Peyer's patch (tissue), 4 donors: ENCODE measurements at regions not wholly inside any gene's neighbourhood (a gene's known extent, or its start where the extent isn't known, plus 50 kb on each side); places are given as distances from the start of the nearest gene placed in this dataset.
A peak's percentile ranks its signal among the peaks of the same experiment; 100 is the strongest.

Experiments used
- DNase-seq, 3 donors: peaks; one replicate each; pipeline ENCODE4 v3.0.0-alpha.2; 2017 to 2019
- H3K27ac ChIP-seq, 4 donors: fragments of 200-600 bp; sonication (generic); one replicate each; pipeline ENCODE4 v1.5.1; 2016 to 2019
- H3K27me3 ChIP-seq, 2 donors: fragments of 200-600 bp; sonication (generic); one replicate each; pipeline ENCODE4 v1.5.1; 2019
- H3K36me3 ChIP-seq, 3 donors: fragments of 200-600 bp; sonication (generic); one replicate each; pipeline ENCODE4 v1.5.1; 2016 to 2019
- H3K4me1 ChIP-seq, 4 donors: fragments of 200-600 bp; sonication (generic); one replicate each; pipeline ENCODE4 v1.5.1; 2016 to 2019
- H3K4me3 ChIP-seq, 4 donors: fragments of 200-600 bp; sonication (generic); 1 replicate in 3 of 4; 2 replicates in 1 of 4; pipeline ENCODE4 v1.5.1; 2016 to 2019; ENCODE audit warnings: mild to moderate bottlenecking in 1 of 4
- H3K9me3 ChIP-seq, 4 donors: fragments of 200-600 bp; sonication (generic); one replicate each; pipeline ENCODE4 v1.5.1; 2016 to 2019; ENCODE audit warnings: mild to moderate bottlenecking in 1 of 4
- POLR2A ChIP-seq, 2 donors: fragments of 450-650 bp; IDR thresholded peaks; one replicate each; pipeline ENCODE4 v1.5.1; 2017; ENCODE audit warnings: antibody characterized with exemption in 2 of 2, mild to moderate bottlenecking in 2 of 2, moderate library complexity in 2 of 2
- TF ChIP-seq, protein P1 (sequence below), 6 experiments: fragments of 450-650 bp in 4 of 6; fragments of 200-600 bp in 2 of 6; sonication (generic) in 1 of 6; IDR thresholded peaks; one replicate each; pipeline ENCODE4 v1.5.1; 2017 to 2019; ENCODE audit warnings: antibody characterized with exemption in 6 of 6, mild to moderate bottlenecking in 3 of 6, moderate library complexity in 1 of 6

DNA sequence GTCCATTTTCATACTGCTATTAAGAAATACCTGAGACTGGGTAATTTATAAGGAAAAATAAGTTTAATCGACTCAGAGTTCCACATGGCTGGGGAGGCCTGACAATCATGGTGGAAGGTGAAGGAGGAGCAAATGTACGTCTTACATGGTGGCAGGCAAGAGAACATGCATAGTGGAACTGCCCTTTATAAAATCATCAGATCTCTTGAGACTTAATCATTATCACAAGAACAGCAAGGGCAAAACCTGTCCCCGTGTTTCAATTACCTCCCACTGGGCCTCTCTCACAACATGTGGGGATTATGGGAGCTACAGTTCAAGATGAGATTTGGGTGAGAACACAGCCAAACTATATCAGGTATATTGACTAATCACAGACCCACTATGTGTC is 370.2 kb upstream of the USP24 start:
- Histone ChIP-seq H3K4me3 (no peak overlapping the region), H3K4me1 (no peaks in the 10 kb centered on the region), H3K36me3 (no peaks in the 10 kb centered on the region), H3K27me3 (no peaks in the 10 kb centered on the region), H3K27ac (no peak overlapping the region), H3K9me3 (no peaks in the 10 kb centered on the region)
- DNase-seq = no peak
- TF ChIP-seq POLR2A (IDR thresholded peaks at IDR 0.05) = no peak
- TF ChIP-seq, protein P1, sequence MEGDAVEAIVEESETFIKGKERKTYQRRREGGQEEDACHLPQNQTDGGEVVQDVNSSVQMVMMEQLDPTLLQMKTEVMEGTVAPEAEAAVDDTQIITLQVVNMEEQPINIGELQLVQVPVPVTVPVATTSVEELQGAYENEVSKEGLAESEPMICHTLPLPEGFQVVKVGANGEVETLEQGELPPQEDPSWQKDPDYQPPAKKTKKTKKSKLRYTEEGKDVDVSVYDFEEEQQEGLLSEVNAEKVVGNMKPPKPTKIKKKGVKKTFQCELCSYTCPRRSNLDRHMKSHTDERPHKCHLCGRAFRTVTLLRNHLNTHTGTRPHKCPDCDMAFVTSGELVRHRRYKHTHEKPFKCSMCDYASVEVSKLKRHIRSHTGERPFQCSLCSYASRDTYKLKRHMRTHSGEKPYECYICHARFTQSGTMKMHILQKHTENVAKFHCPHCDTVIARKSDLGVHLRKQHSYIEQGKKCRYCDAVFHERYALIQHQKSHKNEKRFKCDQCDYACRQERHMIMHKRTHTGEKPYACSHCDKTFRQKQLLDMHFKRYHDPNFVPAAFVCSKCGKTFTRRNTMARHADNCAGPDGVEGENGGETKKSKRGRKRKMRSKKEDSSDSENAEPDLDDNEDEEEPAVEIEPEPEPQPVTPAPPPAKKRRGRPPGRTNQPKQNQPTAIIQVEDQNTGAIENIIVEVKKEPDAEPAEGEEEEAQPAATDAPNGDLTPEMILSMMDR (IDR thresholded peaks at IDR 0.05) = no peak

- Histone ChIP-seq H3K27ac (no peak overlapping the region), H3K4me1 (no peaks in the 10 kb centered on the region), H3K4me3 (no peak overlapping the region), H3K9me3 (no peaks in the 10 kb centered on the region), H3K36me3 (no peaks in the 10 kb centered on the region), H3K27me3 (no peaks in the 10 kb centered on the region)
- no peak for DNase-seq
- TF ChIP-seq, protein P1 (IDR thresholded peaks at IDR 0.05) = no peak
- TF ChIP-seq POLR2A (IDR thresholded peaks at IDR 0.05) = no peak
Observed at GRCh38 chr1:55584526-55585401, 369.6 kb upstream of the USP24 start.

- TF ChIP-seq, protein P1 (IDR thresholded peaks at IDR 0.05) = no peak
- no peak for TF ChIP-seq POLR2A (IDR thresholded peaks at IDR 0.05)
- Histone ChIP-seq H3K4me1 (no peaks in the 10 kb centered on the region), H3K4me3 (no peak overlapping the region), H3K27me3 (no peaks in the 10 kb centered on the region), H3K9me3 (no peaks in the 10 kb centered on the region), H3K36me3 (no peaks in the 10 kb centered on the region), H3K27ac (no peak overlapping the region)
- DNase-seq = no peak
Observed at GRCh38 chr1:55582084-55582483, 366.9 kb upstream of the USP24 start.

DNA sequence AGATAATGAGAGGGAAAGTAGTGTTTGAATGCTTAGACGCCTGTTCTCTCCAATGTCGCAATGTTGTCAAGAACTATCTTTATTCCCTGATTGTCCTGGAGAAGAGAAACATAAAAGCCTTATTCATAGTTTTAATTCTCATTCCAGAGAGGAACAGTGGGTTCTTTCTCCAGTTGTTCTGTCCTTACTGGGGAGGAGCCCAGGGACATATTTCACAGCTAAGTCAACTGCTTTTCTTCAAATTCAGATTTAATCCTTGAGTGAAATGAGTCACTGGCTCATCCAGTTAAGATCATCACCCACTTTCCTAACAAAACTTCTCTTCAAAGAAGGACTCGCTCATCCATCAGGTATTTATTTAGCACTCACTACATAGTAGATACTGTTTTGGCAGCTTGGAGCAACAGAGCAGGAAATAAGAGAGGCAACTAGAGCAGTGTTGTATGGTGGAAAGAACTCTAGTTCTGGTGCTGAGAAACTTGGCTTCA is 365.7 kb upstream of the USP24 start:
- H3K36me3 ChIP-seq = no peaks in the 10 kb centered on the region
- H3K4me3 ChIP-seq = no peak overlapping the region
- no peaks in the 10 kb centered on the region for H3K27me3 ChIP-seq
- H3K9me3 ChIP-seq = no peaks in the 10 kb centered on the region
- no peaks in the 10 kb centered on the region for H3K4me1 ChIP-seq
- no peak for DNase-seq
- TF ChIP-seq, protein P1 (IDR thresholded peaks at IDR 0.05) = no peak
- no peak for TF ChIP-seq POLR2A (IDR thresholded peaks at IDR 0.05)
- H3K27ac ChIP-seq = peak overlapping the region in 3 of 4 donors; percentile 15 to 57 (median 36)

DNA sequence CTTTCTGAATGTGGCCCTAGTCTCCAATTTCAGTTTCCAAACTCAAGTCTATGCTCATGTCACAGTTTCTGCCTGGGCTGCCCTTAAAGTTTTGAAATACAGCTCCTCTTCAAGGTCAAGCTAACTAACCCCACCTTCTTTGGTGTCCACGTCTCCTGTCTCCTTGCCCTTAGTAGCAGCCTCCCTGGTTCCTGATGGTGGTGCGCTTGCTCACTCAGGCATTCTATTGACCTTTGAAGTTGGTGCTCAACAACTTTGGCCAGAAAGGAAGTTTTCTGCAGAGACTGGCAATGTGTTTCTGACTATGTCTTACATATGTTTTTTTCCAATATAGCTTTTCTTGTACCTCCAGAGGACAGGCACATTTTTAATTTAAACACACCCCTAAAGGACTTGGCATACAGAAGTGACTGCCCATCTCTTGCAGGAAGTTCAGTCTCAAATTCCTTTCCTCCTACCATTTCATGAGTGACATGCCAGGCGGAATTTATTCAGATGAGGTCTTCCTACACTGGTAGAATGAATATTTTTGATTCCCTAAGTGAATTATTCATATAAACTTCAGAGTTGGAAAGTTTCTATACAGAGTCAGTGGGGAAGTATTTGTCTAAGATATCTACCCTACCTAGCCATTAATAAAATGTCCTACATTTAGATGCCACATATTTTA is 364.3 kb upstream of the USP24 start:
- Histone ChIP-seq H3K36me3 (no peaks in the 10 kb centered on the region), H3K4me3 (no peak overlapping the region), H3K27ac (no peak overlapping the region), H3K27me3 (no peaks in the 10 kb centered on the region), H3K4me1 (no peaks in the 10 kb centered on the region), H3K9me3 (no peaks in the 10 kb centered on the region)
- no peak for DNase-seq
- no peak for TF ChIP-seq POLR2A (IDR thresholded peaks at IDR 0.05)
- TF ChIP-seq, protein P1 (IDR thresholded peaks at IDR 0.05) = no peak
